IMR-90 (cell line): ENCODE measurements at regions not wholly inside any gene's neighbourhood (a gene's known extent, or its start where the extent isn't known, plus 50 kb on each side); places are given as distances from the start of the nearest gene placed in this dataset.
A peak's percentile ranks its signal among the peaks of the same experiment; 100 is the strongest.

ENCODE experiments used
- ATAC-seq: fragments of 200-7000 bp; cut with Tn5 transposase; 2 replicates; pipeline ENCODE4 v1.9.1; 2020; ENCODE audit warnings: low read depth, mild to moderate bottlenecking, moderate library complexity
- BruUV-seq: library from RNA; stranded (reverse); fragments of 400-500 nt; replicated peaks from 2 replicates; lab custom pipeline; 2021; lab: Mats Ljungman, UMichigan
- CTCF ChIA-PET: fragments of 300-600 bp; formaldehyde crosslinking; extraction: SDS; loops from one replicate; lab custom pipeline; 2021; ENCODE audit warnings: antibody characterized with exemption; lab: Yijun Ruan, JAX
- POLR2A ChIA-PET: fragments of 300-600 bp; sonication (Branson Sonifier 250); formaldehyde crosslinking; loops from one replicate; lab custom pipeline; 2022; ENCODE audit warnings: antibody characterized with exemption; ENCODE audit not compliant: unreplicated experiment; lab: Charles Lee
- DNase-seq: peaks from one replicate; pipeline ENCODE4 v3.0.0; 2013
- H2AFZ ChIP-seq: replicated peaks from 2 replicates; pipeline ENCODE3; 2013; ENCODE audit warnings: low read length, mild to moderate bottlenecking; ENCODE audit not compliant: poor library complexity
- H2AK5ac ChIP-seq: 2 replicates; pipeline ENCODE4 v1.6.1; 2013; ENCODE audit warnings: low read depth, low read length, inconsistent platforms
- H2AK9ac ChIP-seq: replicated peaks from 2 replicates; pipeline ENCODE3; 2013; ENCODE audit warnings: mild to moderate bottlenecking, low read depth, low read length, moderate library complexity; ENCODE audit not compliant: poor library complexity
- H2BK120ac ChIP-seq: 2 replicates; pipeline ENCODE4 v1.6.1; 2013; ENCODE audit warnings: low read depth, low read length, inconsistent platforms
- H2BK15ac ChIP-seq: 3 replicates; pipeline ENCODE4 v1.6.1; 2013; ENCODE audit warnings: low read depth, low read length, inconsistent platforms
- H2BK20ac ChIP-seq: 2 replicates; pipeline ENCODE4 v1.6.1; 2013; ENCODE audit warnings: low read depth, mild to moderate bottlenecking, inconsistent platforms, low read length, moderate library complexity
- H2BK5ac ChIP-seq: 2 replicates; pipeline ENCODE4 v1.6.1; 2013; ENCODE audit warnings: mild to moderate bottlenecking, low read depth, low read length, inconsistent platforms; ENCODE audit not compliant: poor library complexity, severe bottlenecking
- H3K14ac ChIP-seq: replicated peaks from 2 replicates; pipeline ENCODE4 v1.6.1; 2013; ENCODE audit warnings: low read depth, low read length, inconsistent platforms
- H3K18ac ChIP-seq: 2 replicates; pipeline ENCODE4 v1.6.1; 2013; ENCODE audit warnings: low read depth, low read length, control low read depth
- H3K23ac ChIP-seq: 2 replicates; pipeline ENCODE4 v1.6.1; 2013; ENCODE audit warnings: low read depth, low read length, inconsistent platforms
- H3K27ac ChIP-seq: 2 replicates; pipeline ENCODE4 v1.5.1; 2013; ENCODE audit warnings: mild to moderate bottlenecking, control low read depth, low read length; ENCODE audit not compliant: insufficient read depth
- H3K27me3 ChIP-seq: 2 replicates; pipeline ENCODE4 v1.6.1; 2013; ENCODE audit warnings: low read length; ENCODE audit not compliant: control insufficient read depth, insufficient read depth
- H3K36me3 ChIP-seq: 2 replicates; pipeline ENCODE4 v1.6.1; 2013; ENCODE audit warnings: low read length, mixed read lengths; ENCODE audit not compliant: control insufficient read depth, insufficient read depth
- H3K4ac ChIP-seq: 2 replicates; pipeline ENCODE4 v1.6.1; 2013; ENCODE audit warnings: low read depth, low read length, inconsistent platforms
- H3K4me1 ChIP-seq: 2 replicates; pipeline ENCODE4 v1.6.1; 2013; ENCODE audit warnings: low read length, mixed read lengths; ENCODE audit not compliant: control insufficient read depth, insufficient read depth
- H3K4me2 ChIP-seq: 2 replicates; pipeline ENCODE4 v1.6.1; 2013; ENCODE audit warnings: low read depth, mild to moderate bottlenecking, control low read depth, low read length, moderate library complexity
- H3K4me3 ChIP-seq: 2 replicates; pipeline ENCODE4 v1.5.1; 2013; ENCODE audit warnings: low read depth, mild to moderate bottlenecking, control low read depth, low read length, moderate library complexity; ENCODE audit not compliant: insufficient read depth
- H3K56ac ChIP-seq: 2 replicates; pipeline ENCODE4 v1.6.1; 2013; ENCODE audit warnings: low read length, inconsistent platforms; ENCODE audit not compliant: insufficient read depth; ENCODE audit errors: extremely low read depth
- H3K79me1 ChIP-seq, 2 experiments: 2 replicates each; pipeline ENCODE4 v1.6.1; 2013; ENCODE audit warnings: low read length in 2 of 2, inconsistent platforms in 1 of 2, low read depth in 1 of 2
- H3K9ac ChIP-seq: 2 replicates; pipeline ENCODE4 v1.6.1; 2013; ENCODE audit warnings: low read depth, low read length, control low read depth
- H3K9me1 ChIP-seq: 2 replicates; pipeline ENCODE4 v1.6.1; 2013; ENCODE audit warnings: low read length, inconsistent platforms; ENCODE audit not compliant: insufficient read depth
- H3K9me3 ChIP-seq: 2 replicates; pipeline ENCODE4 v1.6.1; 2013; ENCODE audit warnings: low read length; ENCODE audit not compliant: control insufficient read depth, insufficient read depth
- H4K20me1 ChIP-seq: 2 replicates; pipeline ENCODE4 v1.6.1; 2013; ENCODE audit warnings: low read length, inconsistent platforms; ENCODE audit not compliant: insufficient read depth
- H4K5ac ChIP-seq: 2 replicates; pipeline ENCODE4 v1.6.1; 2013; ENCODE audit warnings: mild to moderate bottlenecking, low read depth, low read length, control low read depth
- H4K8ac ChIP-seq, 2 experiments: 2 replicates each; pipeline ENCODE4 v1.6.1; 2013; ENCODE audit warnings: low read depth in 2 of 2, low read length in 2 of 2, control low read depth in 1 of 2, inconsistent platforms in 1 of 2
- H4K91ac ChIP-seq: 2 replicates; pipeline ENCODE4 v1.6.1; 2013; ENCODE audit warnings: low read depth, low read length, inconsistent platforms; ENCODE audit not compliant: insufficient read depth
- BHLHE40 ChIP-seq: fragments of 150-350 bp; IDR thresholded peaks from 2 replicates; pipeline ENCODE4 v1.6.1; 2016; ENCODE audit warnings: mild to moderate bottlenecking, low read depth, low read length
- CEBPB ChIP-seq: IDR thresholded peaks from 2 replicates; pipeline ENCODE4 v1.6.1; 2012; ENCODE audit warnings: low read depth, low read length, improper control_type of control experiment
- ELK1 ChIP-seq: fragments of 150-350 bp; IDR thresholded peaks from 2 replicates; pipeline ENCODE4 v1.6.1; 2016; ENCODE audit warnings: low read depth, mild to moderate bottlenecking, low read length, moderate library complexity, borderline replicate concordance
- FOS ChIP-seq: fragments of 150-350 bp; IDR thresholded peaks from 2 replicates; pipeline ENCODE4 v1.6.1; 2016; ENCODE audit warnings: low read depth, low read length
- MAFK ChIP-seq: IDR thresholded peaks from 2 replicates; pipeline ENCODE4 v1.6.1; 2012; ENCODE audit warnings: low read depth, low read length, improper control_type of control experiment
- MAZ ChIP-seq: IDR thresholded peaks from 2 replicates; pipeline ENCODE4 v1.6.1; 2012; ENCODE audit warnings: low read depth, mild to moderate bottlenecking, low read length, improper control_type of control experiment, moderate library complexity, borderline replicate concordance
- MXI1 ChIP-seq: IDR thresholded peaks from 2 replicates; pipeline ENCODE4 v1.6.1; 2012; ENCODE audit warnings: low read depth, mild to moderate bottlenecking, low read length, moderate library complexity, borderline replicate concordance
- POLR2A ChIP-seq: IDR thresholded peaks from 2 replicates; pipeline ENCODE4 v1.6.1; 2012; ENCODE audit warnings: mild to moderate bottlenecking, low read depth, low read length
- RCOR1 ChIP-seq: IDR thresholded peaks from 2 replicates; pipeline ENCODE4 v1.6.1; 2012; ENCODE audit warnings: mild to moderate bottlenecking, low read length, improper control_type of control experiment; ENCODE audit not compliant: insufficient replicate concordance
- RFX5 ChIP-seq: IDR thresholded peaks from 2 replicates; pipeline ENCODE4 v1.8.0; 2012; ENCODE audit warnings: low read depth, mild to moderate bottlenecking, low read length, moderate library complexity
- SMC3 ChIP-seq: fragments of 150-350 bp; IDR thresholded peaks from 2 replicates; pipeline ENCODE4 v1.6.1; 2016; ENCODE audit warnings: low read depth, mild to moderate bottlenecking, antibody characterized with exemption, low read length, moderate library complexity
- USF2 ChIP-seq: fragments of 150-350 bp; IDR thresholded peaks from 2 replicates; pipeline ENCODE4 v1.6.1; 2017; ENCODE audit warnings: mild to moderate bottlenecking, antibody characterized with exemption, low read length, low read depth
- WGBS, 2 experiments: methylation state at CpG; one replicate each; pipeline versions ENCODE4 v1.1.5 to v1.1.7; 2013; ENCODE audit warnings: missing lambda C conversion rate in 2 of 2; ENCODE audit not compliant: insufficient read length in 1 of 2; ENCODE audit errors: extremely low coverage in 2 of 2; 5-methylcytosine and 5-hydroxymethylcytosine counted together
- dilution Hi-C: fragments of 300-500 bp; cut with HindIII; formaldehyde crosslinking; loops from one replicate; pipeline ENCODE4 v1.14.3; 2018; ENCODE audit warnings: low sequenced_read_pairs; ENCODE audit not compliant: unreplicated experiment
- in situ Hi-C: fragments of 300-500 bp; cut with MboI; formaldehyde crosslinking; loops from 3 replicates; pipeline ENCODE4 v1.14.3; 2019; ENCODE audit warnings: low sequenced_read_pairs, inconsistent platforms, mixed read lengths
- intact Hi-C: fragments of 100-400 bp; cut with micrococcal nuclease; formaldehyde crosslinking; loops from 2 replicates; pipeline ENCODE4 v1.10.0; 2022

DNA sequence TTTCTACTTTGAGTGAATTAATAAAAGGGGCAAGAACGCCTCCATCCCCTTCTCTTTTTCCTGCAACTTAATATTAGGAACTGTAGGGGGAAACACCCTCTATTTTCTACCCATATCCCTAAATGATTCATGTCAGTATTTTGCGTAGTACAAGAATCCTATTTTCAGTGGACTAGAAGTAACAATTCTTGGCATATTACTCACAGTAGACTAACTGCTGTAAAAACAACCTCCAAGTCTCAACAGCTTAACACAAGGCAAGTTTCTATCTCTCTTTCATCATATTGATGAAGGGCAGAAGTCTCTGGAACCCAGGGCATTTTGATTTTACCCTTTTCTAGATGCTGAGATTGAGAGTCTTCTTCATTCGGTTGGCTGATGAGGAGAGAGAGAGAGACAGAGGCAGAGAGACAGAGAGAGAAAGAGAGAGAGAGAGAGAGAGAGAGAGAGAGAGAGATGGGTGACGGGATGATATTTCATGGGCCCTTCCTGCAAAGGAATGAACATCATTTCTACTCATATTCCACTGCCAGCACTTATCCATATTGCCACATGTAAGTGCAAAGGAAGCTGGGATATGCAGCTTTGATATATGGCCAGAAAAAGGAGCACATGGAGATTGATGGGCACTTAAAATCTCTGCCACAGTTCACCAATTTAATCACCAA lies 481.6 kb downstream of the LPIN1 start:
- Histone ChIP-seq H2AK9ac (no peak overlapping the region), H3K14ac (no peak overlapping the region), H3K4me1 (no peaks in the 10 kb centered on the region; the same call in 1 of the 2 replicates), H3K56ac (no peak overlapping the region), H3K4me2 (peak overlapping the region; percentile 58; the same call in 1 of the 2 replicates), H3K36me3 (no peaks in the 10 kb centered on the region), H4K91ac (no peak overlapping the region), H4K20me1 (no peaks in the 10 kb centered on the region), H2AK5ac (no peak overlapping the region), H2BK20ac (no peak overlapping the region), H2BK5ac (peak overlapping the region; percentile 24), H2BK120ac (peak overlapping the region; percentile 30), H3K9me3 (peaks cover 6% of the 10 kb centered on the region; the same call in 1 of the 2 replicates), H3K79me1 (no peaks in the 10 kb centered on the region), H3K18ac (peak overlapping the region; percentile 77; the same call in 1 of the 2 replicates), H4K8ac (no peak overlapping the region), H3K4ac (no peak overlapping the region; the same call in 1 of the 2 replicates), H4K5ac (peak overlapping the region; percentile 5; the same call in 1 of the 2 replicates), H3K23ac (no peak overlapping the region), H2BK15ac (no peak overlapping the region), H3K27ac (no peak overlapping the region), H3K9ac (no peak overlapping the region), H2AFZ (no peak overlapping the region), H3K9me1 (no peaks in the 10 kb centered on the region; the same call in 1 of the 2 replicates), H3K27me3 (no peaks in the 10 kb centered on the region), H3K4me3 (no peak overlapping the region)
- dilution Hi-C loops = no loop called here
- TF ChIP-seq CEBPB (no peak), MXI1 (no peak), SMC3 (no peak), FOS (no peak), MAFK (no peak), ELK1 (no peak), RCOR1 (no peak), POLR2A (no peak), MAZ (no peak), USF2 (no peak), RFX5 (no peak), BHLHE40 (no peak)
- DNase-seq = peak; percentile 81
- ATAC-seq = peak; percentile 91
- CTCF ChIA-PET = no interaction called here
- intact Hi-C loops = no loop called here
- in situ Hi-C loops = no loop called here
- no TSS peak for BruUV-seq
- no CpG with 5 or more reads among the region's 4 CpGs for WGBS, 2 experiments
- POLR2A ChIA-PET = no interaction called here
